Endothelial cell of umbilical vein (primary cell): ENCODE measurements at regions not wholly inside any gene's neighbourhood (a gene's known extent, or its start where the extent isn't known, plus 50 kb on each side); places are given as distances from the start of the nearest gene placed in this dataset.
"Not testable (repeated sequence)": the region's sequence is repeated elsewhere in the genome, so short reads cannot be mapped to it uniquely, and the experiment has no call there.

Experiments used
- BruUV-seq: library from RNA; stranded (reverse); fragments of 400-500 nt; replicated peaks from 2 replicates; lab custom pipeline; 2021; lab: Mats Ljungman, UMichigan
- CTCF ChIA-PET: fragments of 300-600, 350-600 bp; sonication (Branson Sonifier 250); formaldehyde crosslinking; loops from one replicate; lab custom pipeline; 2021; ENCODE audit warnings: antibody characterized with exemption, inconsistent platforms; lab: Charles Lee
- POLR2A ChIA-PET: fragments of 300-600, 350-600 bp; sonication (Branson Sonifier 250); formaldehyde crosslinking; loops from one replicate; lab custom pipeline; 2021; ENCODE audit warnings: antibody characterized with exemption, inconsistent platforms; lab: Charles Lee
- DNase-seq: peaks from one replicate; pipeline ENCODE4 v3.0.0-alpha.2; 2011; ENCODE audit warnings: low read depth, low spot score
- FAIRE-seq: peaks from 2 replicates; lab custom pipeline; 2011; peaks lifted over from hg19 to GRCh38; lab: Jason Lieb, UNC
- H2AFZ ChIP-seq: 2 replicates; pipeline ENCODE4 v1.6.0; 2012; ENCODE audit warnings: low read depth, low read length, control low read depth, inconsistent platforms
- H3K27ac ChIP-seq: 2 replicates; pipeline ENCODE4 v1.5.1; 2011; ENCODE audit warnings: low read depth, mild to moderate bottlenecking, control low read depth, low read length, moderate library complexity; ENCODE audit not compliant: insufficient read depth
- H3K27me3 ChIP-seq, 2 experiments: 2 replicates each; pipeline versions ENCODE4 v1.6.0 to v1.6.1; 2011; ENCODE audit warnings: low read length in 2 of 2, mixed read lengths in 1 of 2; ENCODE audit not compliant: control insufficient read depth in 2 of 2, insufficient read depth in 2 of 2
- H3K36me3 ChIP-seq, 2 experiments: 2 replicates in 1 of 2; 3 replicates in 1 of 2; pipeline ENCODE4 v1.5.1; 2011; ENCODE audit warnings: low read length in 2 of 2, mild to moderate bottlenecking in 1 of 2, moderate library complexity in 1 of 2; ENCODE audit not compliant: control insufficient read depth in 2 of 2, insufficient read depth in 2 of 2; ENCODE audit errors: extremely low read depth in 1 of 2
- H3K4me1 ChIP-seq: 3 replicates; pipeline ENCODE4 v1.5.1; 2011; ENCODE audit warnings: mild to moderate bottlenecking, low read length; ENCODE audit not compliant: control insufficient read depth, insufficient read depth; ENCODE audit errors: extremely low read depth
- H3K4me2 ChIP-seq: 2 replicates; pipeline ENCODE4 v1.6.1; 2011; ENCODE audit warnings: low read length, control low read depth, mixed read lengths; ENCODE audit not compliant: insufficient read depth
- H3K4me3 ChIP-seq, 3 experiments: fragments of 200-600 bp in 1 of 3; sonication (generic), shearing (Covaris generic) in 1 of 3; replicated peaks in 1 of 3; 2 replicates each; pipeline ENCODE4 v1.5.1; 2011 to 2016; ENCODE audit warnings: control low read depth in 3 of 3, low read length in 3 of 3, mild to moderate bottlenecking in 2 of 3, inconsistent platforms in 1 of 3, low read depth in 1 of 3, moderate library complexity in 1 of 3; ENCODE audit not compliant: insufficient read depth in 1 of 3
- H3K79me2 ChIP-seq: 2 replicates; pipeline ENCODE4 v1.6.0; 2012; ENCODE audit warnings: low read length, inconsistent platforms; ENCODE audit not compliant: control insufficient read depth, insufficient read depth
- H3K9ac ChIP-seq: replicated peaks from 2 replicates; pipeline ENCODE3; 2011; ENCODE audit warnings: low read length, control low read depth; ENCODE audit not compliant: insufficient read depth; ENCODE audit errors: extremely low read depth
- H3K9me1 ChIP-seq: replicated peaks from 3 replicates; pipeline ENCODE4 v1.6.0; 2011; ENCODE audit warnings: mild to moderate bottlenecking, low read length; ENCODE audit not compliant: control insufficient read depth, insufficient read depth; ENCODE audit errors: extremely low read depth
- H3K9me3 ChIP-seq: replicated peaks from 2 replicates; pipeline ENCODE4 v1.5.1; 2012; ENCODE audit warnings: low read length, inconsistent platforms; ENCODE audit not compliant: control insufficient read depth, insufficient read depth
- H4K20me1 ChIP-seq: replicated peaks from 2 replicates; pipeline ENCODE3; 2011; ENCODE audit warnings: mild to moderate bottlenecking, low read length; ENCODE audit not compliant: control insufficient read depth, insufficient read depth; ENCODE audit errors: extremely low read depth
- CTCF ChIP-seq, 2 donors: IDR thresholded peaks; 1 replicate in 1 of 2; 2 replicates in 1 of 2; pipeline ENCODE4 v1.5.1; 2011; ENCODE audit warnings: low read length in 2 of 2, mild to moderate bottlenecking in 2 of 2, moderate library complexity in 2 of 2, control low read depth in 1 of 2, inconsistent platforms in 1 of 2, low read depth in 1 of 2; ENCODE audit not compliant: insufficient read depth in 1 of 2; ENCODE audit errors: extremely low read depth in 1 of 2
- EZH2 ChIP-seq: IDR thresholded peaks from 2 replicates; pipeline ENCODE4 v1.6.1; 2012; ENCODE audit warnings: borderline replicate concordance, low read depth, mild to moderate bottlenecking, moderate library complexity, low read length, inconsistent platforms; ENCODE audit not compliant: severe bottlenecking
- FOS ChIP-seq: IDR thresholded peaks from 2 replicates; pipeline ENCODE4 v1.6.1; 2011; ENCODE audit warnings: mild to moderate bottlenecking, low read length, moderate library complexity, borderline replicate concordance; ENCODE audit not compliant: insufficient read depth
- GATA2 ChIP-seq: IDR thresholded peaks from 2 replicates; pipeline ENCODE4 v1.7.0; 2011; ENCODE audit warnings: low read depth, mild to moderate bottlenecking, moderate library complexity, mixed read lengths, low read length; ENCODE audit not compliant: insufficient read length, insufficient read depth
- JUN ChIP-seq: IDR thresholded peaks from 2 replicates; pipeline ENCODE4 v1.6.1; 2011; ENCODE audit warnings: borderline replicate concordance, low read depth; ENCODE audit not compliant: insufficient read length, insufficient read depth
- MAX ChIP-seq: IDR thresholded peaks from 2 replicates; pipeline ENCODE4 v1.6.1; 2011; ENCODE audit not compliant: insufficient read depth, insufficient read length
- MYC ChIP-seq: IDR thresholded peaks from one replicate; pipeline ENCODE4 v1.6.1; 2011; ENCODE audit warnings: mild to moderate bottlenecking, low read depth, low read length
- POLR2A ChIP-seq: IDR thresholded peaks from 2 replicates; pipeline ENCODE4 v1.6.1; 2012; ENCODE audit warnings: low read depth, mild to moderate bottlenecking, control low read depth, low read length
- POLR2AphosphoS5 ChIP-seq: IDR thresholded peaks from 2 replicates; pipeline ENCODE4 v1.6.1; 2012; ENCODE audit warnings: low read depth, mild to moderate bottlenecking, control low read depth, low read length, moderate library complexity; ENCODE audit not compliant: insufficient read depth
- dilution Hi-C: fragments of 300-500 bp; cut with MboI; formaldehyde crosslinking; loops from one replicate; pipeline ENCODE4 v1.15.0; 2019; ENCODE audit warnings: low sequenced_read_pairs; ENCODE audit not compliant: extremely low pct_ligation_motif_present
- intact Hi-C: fragments of 100-400 bp; cut with micrococcal nuclease; formaldehyde crosslinking; loops from one replicate; pipeline ENCODE4 v1.10.0; 2022

GRCh38 chr3:134102976-134103375 lies 73.3 kb upstream of the SLCO2A1 start:
- CTCF ChIA-PET = no interaction called here
- BruUV-seq = no TSS peak
- intact Hi-C loops = no loop called here
- Histone ChIP-seq H3K4me1 (peaks cover 9% of the 10 kb centered on the region), H3K9ac (no peak overlapping the region), H3K9me1 (no peaks in the 10 kb centered on the region), H3K4me2 (no peak overlapping the region), H4K20me1 (no peaks in the 10 kb centered on the region), H3K79me2 (no peaks in the 10 kb centered on the region), H3K27ac (no peak overlapping the region), H3K9me3 (no peaks in the 10 kb centered on the region), H3K4me3 (no peak overlapping the region), H3K27me3 (no peaks in the 10 kb centered on the region), H3K36me3 (no peaks in the 10 kb centered on the region), H2AFZ (no peak overlapping the region)
- FAIRE-seq = no peak
- POLR2A ChIA-PET = no interaction called here
- dilution Hi-C loops = no loop called here
- no peak for TF ChIP-seq MYC
- TF ChIP-seq POLR2A = no peak
- TF ChIP-seq FOS = no peak
- TF ChIP-seq EZH2 = no peak
- no peak for TF ChIP-seq MAX
- TF ChIP-seq POLR2AphosphoS5 = no peak
- TF ChIP-seq GATA2 = no peak
- TF ChIP-seq CTCF (IDR thresholded peaks at IDR 0.05; ENCODE audit: extremely low read depth in 1 of 2, insufficient read depth in 1 of 2, low read depth in 1 of 2, low read length in 2 of 2) = no peak
- TF ChIP-seq JUN = no peak
- no peak for DNase-seq

GRCh38 chr3:134096214-134096613 lies 66.5 kb upstream of the SLCO2A1 start:
- H3K9ac ChIP-seq, BruUV-seq, intact Hi-C loops, H3K36me3 ChIP-seq, H3K4me2 ChIP-seq, H3K27me3 ChIP-seq, H3K27ac ChIP-seq, H3K4me3 ChIP-seq, POLR2A ChIA-PET, DNase-seq, H3K79me2 ChIP-seq, CTCF ChIA-PET, FAIRE-seq, H2AFZ ChIP-seq, H4K20me1 ChIP-seq, H3K9me3 ChIP-seq, H3K9me1 ChIP-seq, dilution Hi-C loops, H3K4me1 ChIP-seq: not testable (repeated sequence)
